Adrenal gland (tissue), 5 donors: ENCODE measurements at regions not wholly inside any gene's neighbourhood (a gene's known extent, or its start where the extent isn't known, plus 50 kb on each side); places are given as distances from the start of the nearest gene placed in this dataset.

Experiments used
- POLR2A ChIP-seq, 2 donors: fragments of 450-650 bp; IDR thresholded peaks; one replicate each; pipeline ENCODE4 v1.6.1; 2017; ENCODE audit warnings: antibody characterized with exemption in 2 of 2, mild to moderate bottlenecking in 2 of 2, moderate library complexity in 1 of 2
- TF ChIP-seq, protein P1 (sequence below), 6 experiments: fragments of 450-650 bp in 4 of 6; fragments of 200-600 bp in 2 of 6; sonication (generic) in 1 of 6; IDR thresholded peaks; 1 replicate in 5 of 6; 2 replicates in 1 of 6; pipeline versions ENCODE4 v1.5.1 to v1.8.0; 2016 to 2021; ENCODE audit warnings: antibody characterized with exemption in 6 of 6, mild to moderate bottlenecking in 2 of 6, moderate library complexity in 1 of 6
- donor health status: DM: no; HTN: no; CAD: no.

DNA sequence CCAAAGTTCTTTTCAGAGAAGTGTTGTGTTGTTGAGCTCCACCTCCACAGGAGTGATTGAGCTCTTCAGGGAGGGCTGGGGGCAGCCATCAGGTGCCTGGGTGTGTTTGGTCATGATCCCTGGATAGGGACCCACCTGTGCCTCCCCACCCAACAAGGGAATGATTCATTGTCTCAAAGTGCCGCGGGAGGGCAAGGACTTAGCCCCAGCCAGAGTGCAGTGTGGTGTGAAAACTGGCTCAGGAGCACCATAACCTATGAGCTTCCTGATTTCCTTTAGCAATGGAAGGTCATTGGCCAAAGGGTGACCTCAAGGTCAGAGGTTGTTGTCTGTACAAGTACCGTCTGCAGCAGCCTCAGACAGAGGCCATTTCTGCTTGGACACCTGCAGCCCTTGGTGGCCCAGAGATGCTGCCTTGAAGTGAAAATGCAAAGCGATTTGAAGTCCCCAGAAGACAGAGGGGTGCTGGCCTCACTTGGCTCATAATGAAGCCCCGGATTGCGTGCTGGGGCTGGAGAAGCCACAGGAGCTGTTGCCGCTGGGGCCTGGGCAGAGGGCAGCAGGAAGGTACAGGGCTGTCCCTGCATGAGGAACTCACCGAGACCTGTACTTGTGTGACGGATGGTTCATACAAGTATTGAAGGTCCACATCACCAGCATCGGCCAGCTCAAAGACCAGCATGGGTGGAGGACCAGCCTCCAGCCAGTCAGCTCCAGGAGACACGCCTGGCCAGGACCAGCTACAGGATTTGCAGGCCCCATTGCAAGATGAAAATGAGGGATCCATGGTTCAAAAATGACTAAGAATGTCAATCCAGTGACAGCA lies 100.6 kb upstream of the DUSP22 start:
- TF ChIP-seq, protein P1, sequence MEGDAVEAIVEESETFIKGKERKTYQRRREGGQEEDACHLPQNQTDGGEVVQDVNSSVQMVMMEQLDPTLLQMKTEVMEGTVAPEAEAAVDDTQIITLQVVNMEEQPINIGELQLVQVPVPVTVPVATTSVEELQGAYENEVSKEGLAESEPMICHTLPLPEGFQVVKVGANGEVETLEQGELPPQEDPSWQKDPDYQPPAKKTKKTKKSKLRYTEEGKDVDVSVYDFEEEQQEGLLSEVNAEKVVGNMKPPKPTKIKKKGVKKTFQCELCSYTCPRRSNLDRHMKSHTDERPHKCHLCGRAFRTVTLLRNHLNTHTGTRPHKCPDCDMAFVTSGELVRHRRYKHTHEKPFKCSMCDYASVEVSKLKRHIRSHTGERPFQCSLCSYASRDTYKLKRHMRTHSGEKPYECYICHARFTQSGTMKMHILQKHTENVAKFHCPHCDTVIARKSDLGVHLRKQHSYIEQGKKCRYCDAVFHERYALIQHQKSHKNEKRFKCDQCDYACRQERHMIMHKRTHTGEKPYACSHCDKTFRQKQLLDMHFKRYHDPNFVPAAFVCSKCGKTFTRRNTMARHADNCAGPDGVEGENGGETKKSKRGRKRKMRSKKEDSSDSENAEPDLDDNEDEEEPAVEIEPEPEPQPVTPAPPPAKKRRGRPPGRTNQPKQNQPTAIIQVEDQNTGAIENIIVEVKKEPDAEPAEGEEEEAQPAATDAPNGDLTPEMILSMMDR (IDR thresholded peaks at IDR 0.05): no peak
- no peak for TF ChIP-seq POLR2A (IDR thresholded peaks at IDR 0.05)
